Vagina (tissue), 2 donors: ENCODE measurements at regions not wholly inside any gene's neighbourhood (a gene's known extent, or its start where the extent isn't known, plus 50 kb on each side); places are given as distances from the start of the nearest gene placed in this dataset.
"Not testable (repeated sequence)": the region's sequence is repeated elsewhere in the genome, so short reads cannot be mapped to it uniquely, and the experiment has no call there.

ENCODE experiments used
- DNase-seq, 2 donors: peaks; one replicate each; pipeline ENCODE4 v3.0.0-alpha.2; 2017; ENCODE audit errors: extremely low spot score in 2 of 2
- H3K27ac ChIP-seq: fragments of 200-600 bp; sonication (generic); one replicate; pipeline ENCODE4 v1.5.1; 2019
- H3K27me3 ChIP-seq: fragments of 200-600 bp; sonication (generic); one replicate; pipeline ENCODE4 v1.5.1; 2019
- H3K36me3 ChIP-seq, 2 donors: fragments of 200-600 bp; sonication (generic); one replicate each; pipeline ENCODE4 v1.5.1; 2017 to 2019
- H3K4me1 ChIP-seq: fragments of 200-600 bp; sonication (generic); one replicate; pipeline ENCODE4 v1.5.1; 2019
- H3K4me3 ChIP-seq, 2 donors: fragments of 200-600 bp; sonication (generic); 1 replicate in 1 of 2; 2 replicates in 1 of 2; pipeline ENCODE4 v1.5.1; 2016 to 2019
- H3K9me3 ChIP-seq: fragments of 200-600 bp; sonication (generic); one replicate; pipeline ENCODE4 v1.5.1; 2019
- POLR2A ChIP-seq, 2 donors: fragments of 450-650 bp; IDR thresholded peaks; one replicate each; pipeline ENCODE4 v1.6.1; 2017; ENCODE audit warnings: antibody characterized with exemption in 2 of 2, mild to moderate bottlenecking in 2 of 2, moderate library complexity in 2 of 2
- POLR2AphosphoS5 ChIP-seq, 2 donors: sonication (generic); formaldehyde crosslinking; IDR thresholded peaks; one replicate each; pipeline ENCODE4 v1.9.0; 2017; ENCODE audit warnings: antibody characterized with exemption in 2 of 2, mild to moderate bottlenecking in 2 of 2, low read depth in 1 of 2; ENCODE audit not compliant: insufficient read depth in 1 of 2
- intact Hi-C: fragments of 100-400 bp; cut with DNase I; formaldehyde crosslinking; loops from one replicate; pipeline ENCODE4 v1.15.1; 2023
- TF ChIP-seq, protein P1 (sequence below), 3 experiments: fragments of 450-650 bp in 2 of 3; fragments of 200-600 bp in 1 of 3; sonication (generic) in 1 of 3; IDR thresholded peaks; one replicate each; pipeline ENCODE4 v1.5.1; 2017 to 2019; ENCODE audit warnings: antibody characterized with exemption in 3 of 3, mild to moderate bottlenecking in 2 of 3, moderate library complexity in 2 of 3

DNA sequence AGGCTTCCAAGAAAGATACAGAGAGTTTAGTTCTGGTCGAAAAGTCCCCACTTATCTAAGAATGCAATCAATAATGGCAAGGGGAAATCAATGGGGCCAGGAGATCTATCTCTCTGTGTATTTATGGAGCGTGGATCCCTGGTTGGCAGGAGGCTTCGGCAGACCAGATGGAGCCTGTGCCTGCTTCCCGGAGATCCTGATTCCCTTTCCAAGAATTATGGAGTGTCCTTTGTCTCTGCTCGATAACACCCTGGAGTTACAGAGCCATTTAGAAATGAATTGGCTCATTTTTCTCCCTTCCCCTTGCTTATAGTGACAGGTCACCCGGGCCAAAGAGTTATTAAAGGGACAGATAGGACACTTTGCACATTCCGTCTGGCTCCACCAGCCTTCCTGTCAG lies 92.4 kb downstream of the ISX start:
- no peaks in the 10 kb centered on the region for H3K27me3 ChIP-seq
- TF ChIP-seq POLR2A (IDR thresholded peaks at IDR 0.05): no peak
- TF ChIP-seq POLR2AphosphoS5 (IDR thresholded peaks at IDR 0.05; ENCODE audit: insufficient read depth in 1 of 2, low read depth in 1 of 2): no peak
- TF ChIP-seq, protein P1, sequence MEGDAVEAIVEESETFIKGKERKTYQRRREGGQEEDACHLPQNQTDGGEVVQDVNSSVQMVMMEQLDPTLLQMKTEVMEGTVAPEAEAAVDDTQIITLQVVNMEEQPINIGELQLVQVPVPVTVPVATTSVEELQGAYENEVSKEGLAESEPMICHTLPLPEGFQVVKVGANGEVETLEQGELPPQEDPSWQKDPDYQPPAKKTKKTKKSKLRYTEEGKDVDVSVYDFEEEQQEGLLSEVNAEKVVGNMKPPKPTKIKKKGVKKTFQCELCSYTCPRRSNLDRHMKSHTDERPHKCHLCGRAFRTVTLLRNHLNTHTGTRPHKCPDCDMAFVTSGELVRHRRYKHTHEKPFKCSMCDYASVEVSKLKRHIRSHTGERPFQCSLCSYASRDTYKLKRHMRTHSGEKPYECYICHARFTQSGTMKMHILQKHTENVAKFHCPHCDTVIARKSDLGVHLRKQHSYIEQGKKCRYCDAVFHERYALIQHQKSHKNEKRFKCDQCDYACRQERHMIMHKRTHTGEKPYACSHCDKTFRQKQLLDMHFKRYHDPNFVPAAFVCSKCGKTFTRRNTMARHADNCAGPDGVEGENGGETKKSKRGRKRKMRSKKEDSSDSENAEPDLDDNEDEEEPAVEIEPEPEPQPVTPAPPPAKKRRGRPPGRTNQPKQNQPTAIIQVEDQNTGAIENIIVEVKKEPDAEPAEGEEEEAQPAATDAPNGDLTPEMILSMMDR (IDR thresholded peaks at IDR 0.05): no peak
- no peaks in the 10 kb centered on the region for H3K4me1 ChIP-seq
- no peaks in the 10 kb centered on the region for H3K36me3 ChIP-seq
- DNase-seq: no peak
- intact Hi-C loops: no loop called here
- H3K27ac ChIP-seq: no peak overlapping the region
- H3K9me3 ChIP-seq: no peaks in the 10 kb centered on the region
- H3K4me3 ChIP-seq: no peak overlapping the region

DNA sequence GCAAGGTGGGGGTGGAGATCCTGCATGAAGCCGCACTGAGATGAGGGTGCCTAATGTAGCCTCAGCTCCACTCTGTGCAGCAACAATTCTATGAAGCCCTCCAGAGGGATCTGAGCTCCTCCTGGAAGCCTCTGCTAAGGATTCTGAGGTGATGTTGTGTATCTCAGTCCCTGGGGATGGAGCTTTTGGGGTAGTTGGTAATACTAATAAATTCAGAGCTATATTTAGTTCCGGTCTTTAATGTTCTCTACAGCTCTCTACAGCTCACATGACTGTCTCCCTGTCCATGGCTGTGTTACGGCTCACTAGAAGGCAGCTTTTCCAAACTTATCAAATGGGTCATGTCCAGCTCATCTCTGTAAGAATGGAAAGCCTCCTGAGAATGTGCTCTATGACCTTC lies 93.4 kb downstream of the ISX start:
- Histone ChIP-seq H3K27ac (no peak overlapping the region), H3K4me1 (no peaks in the 10 kb centered on the region), H3K4me3 (no peak overlapping the region), H3K27me3 (no peaks in the 10 kb centered on the region), H3K9me3 (no peaks in the 10 kb centered on the region), H3K36me3 (no peaks in the 10 kb centered on the region)
- intact Hi-C loops: no loop called here
- TF ChIP-seq, protein P1 (IDR thresholded peaks at IDR 0.05): no peak
- TF ChIP-seq POLR2AphosphoS5 (IDR thresholded peaks at IDR 0.05; ENCODE audit: insufficient read depth in 1 of 2, low read depth in 1 of 2): no peak
- no peak for TF ChIP-seq POLR2A (IDR thresholded peaks at IDR 0.05)
- DNase-seq: no peak

DNA sequence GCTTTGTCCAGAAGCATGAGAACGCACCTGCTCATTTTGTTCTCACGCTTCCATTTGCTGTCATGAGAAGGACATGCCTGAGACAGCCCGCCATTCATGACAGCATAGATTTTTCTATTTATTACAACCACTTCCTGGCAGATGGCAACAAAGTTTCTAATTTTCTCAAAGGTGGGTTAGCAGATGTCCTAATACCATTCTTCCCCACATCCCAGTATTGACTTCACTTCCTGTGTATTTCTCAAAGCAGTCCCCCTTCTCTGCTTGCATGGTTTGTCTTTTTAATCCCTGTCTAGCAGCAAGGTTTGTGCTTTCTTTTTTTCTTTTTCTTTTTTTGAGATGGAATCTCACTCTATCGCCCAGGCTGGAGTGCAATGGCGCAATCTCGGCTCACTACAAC lies 94.3 kb downstream of the ISX start:
- intact Hi-C loops: no loop called here
- H3K27ac ChIP-seq: no peak overlapping the region
- no peak overlapping the region for H3K4me3 ChIP-seq
- no peaks in the 10 kb centered on the region for H3K27me3 ChIP-seq
- no peaks in the 10 kb centered on the region for H3K4me1 ChIP-seq
- DNase-seq: no peak
- H3K36me3 ChIP-seq: no peaks in the 10 kb centered on the region
- no peaks in the 10 kb centered on the region for H3K9me3 ChIP-seq
- TF ChIP-seq POLR2A (IDR thresholded peaks at IDR 0.05) (no peak), POLR2AphosphoS5 (IDR thresholded peaks at IDR 0.05; ENCODE audit: insufficient read depth in 1 of 2, low read depth in 1 of 2) (no peak)
- TF ChIP-seq, protein P1 (IDR thresholded peaks at IDR 0.05): no peak

DNA sequence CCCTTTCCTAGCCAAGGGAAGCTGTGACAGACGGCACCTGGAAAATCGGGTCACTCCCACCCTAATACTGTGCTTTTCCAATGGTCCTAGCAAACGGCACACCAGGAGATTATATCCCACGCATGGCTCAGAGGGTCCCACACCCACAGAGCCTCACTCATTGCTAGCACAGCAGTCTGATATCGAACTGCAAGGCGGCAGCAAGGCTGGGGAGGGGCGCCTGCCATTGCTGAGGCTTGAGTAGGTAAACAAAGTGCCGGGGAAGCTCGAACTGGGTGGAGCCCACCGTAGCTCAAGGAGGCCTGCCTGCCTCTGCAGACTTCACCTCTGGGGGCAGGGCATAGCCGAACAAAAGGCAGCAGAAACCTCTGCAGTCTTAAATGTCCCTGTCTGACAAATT lies 91.4 kb upstream of the HMGXB4 start:
- DNase-seq, H3K36me3 ChIP-seq, H3K4me1 ChIP-seq, H3K9me3 ChIP-seq, H3K4me3 ChIP-seq, H3K27ac ChIP-seq, intact Hi-C loops, H3K27me3 ChIP-seq: not testable (repeated sequence)

DNA sequence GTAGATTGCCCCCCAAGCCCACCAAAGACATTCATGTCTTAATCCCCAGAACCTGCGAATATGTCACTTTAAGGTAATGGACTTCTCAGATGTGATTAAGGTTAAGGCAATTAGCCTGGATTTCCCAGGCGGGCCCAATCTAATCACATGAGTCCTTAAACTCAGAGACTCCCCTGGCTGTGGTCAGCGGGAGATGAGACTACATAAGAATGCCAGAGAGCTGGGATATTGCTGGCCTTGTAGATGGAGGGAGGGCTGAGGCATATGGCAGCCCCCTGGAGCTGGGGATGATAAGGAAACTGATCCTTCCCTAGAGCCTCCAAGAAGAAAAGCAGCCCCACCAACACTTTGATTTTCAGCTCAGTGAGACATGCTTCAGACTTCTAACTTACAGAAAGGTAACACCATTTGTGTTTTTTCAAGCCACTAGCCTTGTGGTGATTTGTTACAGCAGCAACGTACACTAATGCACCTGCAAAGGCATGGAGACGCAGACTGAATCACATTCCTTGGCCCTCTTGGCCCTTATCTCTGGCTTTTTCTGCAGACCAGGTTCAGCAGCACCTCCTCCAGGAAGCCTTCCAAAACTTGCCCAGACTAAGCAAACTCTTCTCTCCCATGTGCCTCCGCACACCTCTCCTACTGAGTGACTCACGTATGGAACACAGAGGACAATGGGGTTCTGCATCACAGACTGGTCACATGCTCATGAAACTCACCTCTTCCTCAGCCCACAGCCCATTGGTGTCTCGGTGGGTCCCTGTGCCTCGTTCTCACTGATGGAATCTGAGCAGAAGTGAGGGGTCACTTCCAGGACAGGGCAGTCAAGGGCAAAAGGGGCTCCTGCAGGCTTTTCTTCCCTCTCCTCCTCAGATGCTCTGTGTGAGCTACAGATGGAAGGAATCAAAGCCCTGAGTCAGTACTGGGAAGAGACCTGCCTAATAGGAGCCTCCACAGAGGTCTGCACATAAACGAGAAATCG lies 86.3 kb upstream of the HMGXB4 start:
- no peaks in the 10 kb centered on the region for H3K27me3 ChIP-seq
- no peak overlapping the region for H3K27ac ChIP-seq
- TF ChIP-seq POLR2A (IDR thresholded peaks at IDR 0.05) (no peak), POLR2AphosphoS5 (IDR thresholded peaks at IDR 0.05; ENCODE audit: insufficient read depth in 1 of 2, low read depth in 1 of 2) (no peak)
- TF ChIP-seq, protein P1 (IDR thresholded peaks at IDR 0.05): no peak
- intact Hi-C loops: no loop called here
- H3K36me3 ChIP-seq: no peaks in the 10 kb centered on the region
- no peaks in the 10 kb centered on the region for H3K9me3 ChIP-seq
- H3K4me3 ChIP-seq: no peak overlapping the region
- H3K4me1 ChIP-seq: no peaks in the 10 kb centered on the region
- DNase-seq: no peak
